ENCODE measurements at regions not wholly inside any gene's neighbourhood (a gene's known extent, or its start where the extent isn't known, plus 50 kb on each side); places are given as distances from the start of the nearest gene placed in this dataset.
A peak's percentile ranks its signal among the peaks of the same experiment; 100 is the strongest.

GRCh38 chr5:101688156-101688555 lies 607.9 kb downstream of the SLCO4C1 start:
- Mint-ChIP-seq H3K27ac (no peak overlapping the region), H3K4me1 (no peaks in the 10 kb centered on the region), H3K36me3 (no peaks in the 10 kb centered on the region), H3K27me3 (peaks cover 5% of the 10 kb centered on the region), H3K9me3 (peaks cover 0 to 1% (median 0%) of the 10 kb centered on the region in 7 donors), H3K4me3 (no peak overlapping the region)
- no peaks in the 10 kb centered on the region for H3K27me3 ChIP-seq (ENCODE audit: control insufficient read depth, insufficient read depth, low read length)
- H3K36me3 ChIP-seq (ENCODE audit: control insufficient read depth, insufficient read depth, low read length) = no peaks in the 10 kb centered on the region
- no peak for DNase-seq
- no peak overlapping the region for H3K4me3 ChIP-seq (ENCODE audit: low read depth, low read length)
- H3K27ac ChIP-seq (ENCODE audit: insufficient read depth, low read length, poor library complexity, severe bottlenecking) = no peak overlapping the region
- H3K4me1 ChIP-seq (ENCODE audit: control insufficient read depth, insufficient read depth, low read length, poor library complexity, severe bottlenecking) = no peaks in the 10 kb centered on the region
- H3K9me3 ChIP-seq (ENCODE audit: control insufficient read depth in 2 of 2, low read length in 2 of 2) = no peaks in the 10 kb centered on the region
- ATAC-seq (ENCODE audit: low read depth in 2 of 2) = no peak

GRCh38 chr5:101687349-101687985 lies 608.6 kb downstream of the SLCO4C1 start:
- Histone ChIP-seq H3K36me3 (ENCODE audit: control insufficient read depth, insufficient read depth, low read length) (no peaks in the 10 kb centered on the region), H3K4me1 (ENCODE audit: control insufficient read depth, insufficient read depth, low read length, poor library complexity, severe bottlenecking) (no peaks in the 10 kb centered on the region), H3K9me3 (ENCODE audit: control insufficient read depth in 2 of 2, low read length in 2 of 2) (no peaks in the 10 kb centered on the region), H3K27ac (ENCODE audit: insufficient read depth, low read length, poor library complexity, severe bottlenecking) (no peak overlapping the region), H3K27me3 (ENCODE audit: control insufficient read depth, insufficient read depth, low read length) (no peaks in the 10 kb centered on the region), H3K4me3 (ENCODE audit: low read depth, low read length) (no peak overlapping the region)
- Mint-ChIP-seq H3K27me3 (peaks cover 5% of the 10 kb centered on the region), H3K4me3 (no peak overlapping the region), H3K36me3 (no peaks in the 10 kb centered on the region), H3K9me3 (peaks cover 0 to 1% (median 0%) of the 10 kb centered on the region in 7 donors), H3K27ac (no peak overlapping the region), H3K4me1 (no peaks in the 10 kb centered on the region)
- ATAC-seq (ENCODE audit: low read depth in 2 of 2) (no peak), DNase-seq (no peak)

- Mint-ChIP-seq H3K4me3 (no peak overlapping the region), H3K36me3 (no peaks in the 10 kb centered on the region), H3K27ac (no peak overlapping the region), H3K9me3 (peaks cover 0 to 1% (median 0%) of the 10 kb centered on the region in 7 donors), H3K4me1 (no peaks in the 10 kb centered on the region), H3K27me3 (peaks cover 5% of the 10 kb centered on the region)
- Histone ChIP-seq H3K27ac (ENCODE audit: insufficient read depth, low read length, poor library complexity, severe bottlenecking) (no peak overlapping the region), H3K4me1 (ENCODE audit: control insufficient read depth, insufficient read depth, low read length, poor library complexity, severe bottlenecking) (no peaks in the 10 kb centered on the region), H3K9me3 (ENCODE audit: control insufficient read depth in 2 of 2, low read length in 2 of 2) (no peaks in the 10 kb centered on the region), H3K36me3 (ENCODE audit: control insufficient read depth, insufficient read depth, low read length) (no peaks in the 10 kb centered on the region), H3K4me3 (ENCODE audit: low read depth, low read length) (no peak overlapping the region), H3K27me3 (ENCODE audit: control insufficient read depth, insufficient read depth, low read length) (no peaks in the 10 kb centered on the region)
- DNase-seq = no peak
- ATAC-seq (ENCODE audit: low read depth in 2 of 2) = no peak
These were observed 609.4 kb downstream of the SLCO4C1 start for GRCh38 chr5:101686536-101687157.

GRCh38 chr5:101679816-101680215 lies 616.3 kb downstream of the SLCO4C1 start:
- Histone ChIP-seq H3K9me3 (ENCODE audit: control insufficient read depth in 2 of 2, low read length in 2 of 2) (no peaks in the 10 kb centered on the region), H3K4me1 (ENCODE audit: control insufficient read depth, insufficient read depth, low read length, poor library complexity, severe bottlenecking) (no peaks in the 10 kb centered on the region), H3K36me3 (ENCODE audit: control insufficient read depth, insufficient read depth, low read length) (no peaks in the 10 kb centered on the region), H3K4me3 (ENCODE audit: low read depth, low read length) (no peak overlapping the region), H3K27ac (ENCODE audit: insufficient read depth, low read length, poor library complexity, severe bottlenecking) (no peak overlapping the region), H3K27me3 (ENCODE audit: control insufficient read depth, insufficient read depth, low read length) (no peaks in the 10 kb centered on the region)
- no peaks in the 10 kb centered on the region for H3K36me3 Mint-ChIP-seq
- H3K4me1 Mint-ChIP-seq = no peaks in the 10 kb centered on the region
- peak in 1 of 2 donors; percentile 9 for ATAC-seq (ENCODE audit: low read depth in 2 of 2)
- H3K27ac Mint-ChIP-seq = no peak overlapping the region
- H3K27me3 Mint-ChIP-seq = no peaks in the 10 kb centered on the region
- DNase-seq = no peak
- H3K9me3 Mint-ChIP-seq = no peaks in the 10 kb centered on the region
- no peak overlapping the region for H3K4me3 Mint-ChIP-seq

- Mint-ChIP-seq H3K36me3 (no peaks in the 10 kb centered on the region), H3K4me3 (no peak overlapping the region), H3K27ac (no peak overlapping the region), H3K9me3 (no peaks in the 10 kb centered on the region), H3K4me1 (no peaks in the 10 kb centered on the region), H3K27me3 (no peaks in the 10 kb centered on the region)
- no peaks in the 10 kb centered on the region for H3K4me1 ChIP-seq (ENCODE audit: control insufficient read depth, insufficient read depth, low read length, poor library complexity, severe bottlenecking)
- H3K9me3 ChIP-seq (ENCODE audit: control insufficient read depth in 2 of 2, low read length in 2 of 2) = no peaks in the 10 kb centered on the region
- no peak overlapping the region for H3K4me3 ChIP-seq (ENCODE audit: low read depth, low read length)
- no peaks in the 10 kb centered on the region for H3K27me3 ChIP-seq (ENCODE audit: control insufficient read depth, insufficient read depth, low read length)
- no peak overlapping the region for H3K27ac ChIP-seq (ENCODE audit: insufficient read depth, low read length, poor library complexity, severe bottlenecking)
- peak in 2 of 3 donors; percentile 12 to 16 for DNase-seq
- no peaks in the 10 kb centered on the region for H3K36me3 ChIP-seq (ENCODE audit: control insufficient read depth, insufficient read depth, low read length)
- no peak for ATAC-seq (ENCODE audit: low read depth in 2 of 2)
These were observed 617.4 kb downstream of the SLCO4C1 start for GRCh38 chr5:101678481-101679193.

GRCh38 chr5:101677961-101678360 lies 618.1 kb downstream of the SLCO4C1 start:
- no peak overlapping the region for H3K4me3 ChIP-seq (ENCODE audit: low read depth, low read length)
- no peaks in the 10 kb centered on the region for H3K27me3 ChIP-seq (ENCODE audit: control insufficient read depth, insufficient read depth, low read length)
- DNase-seq (no peak), ATAC-seq (ENCODE audit: low read depth in 2 of 2) (no peak)
- Mint-ChIP-seq H3K27ac (no peak overlapping the region), H3K9me3 (no peaks in the 10 kb centered on the region), H3K36me3 (no peaks in the 10 kb centered on the region), H3K27me3 (no peaks in the 10 kb centered on the region), H3K4me3 (no peak overlapping the region), H3K4me1 (no peaks in the 10 kb centered on the region)
- H3K36me3 ChIP-seq (ENCODE audit: control insufficient read depth, insufficient read depth, low read length) = no peaks in the 10 kb centered on the region
- no peaks in the 10 kb centered on the region for H3K4me1 ChIP-seq (ENCODE audit: control insufficient read depth, insufficient read depth, low read length, poor library complexity, severe bottlenecking)
- H3K27ac ChIP-seq (ENCODE audit: insufficient read depth, low read length, poor library complexity, severe bottlenecking) = no peak overlapping the region
- H3K9me3 ChIP-seq (ENCODE audit: control insufficient read depth in 2 of 2, low read length in 2 of 2) = no peaks in the 10 kb centered on the region

- Histone ChIP-seq H3K27ac (ENCODE audit: insufficient read depth, low read length, poor library complexity, severe bottlenecking) (no peak overlapping the region), H3K4me3 (ENCODE audit: low read depth, low read length) (no peak overlapping the region), H3K36me3 (ENCODE audit: control insufficient read depth, insufficient read depth, low read length) (no peaks in the 10 kb centered on the region), H3K9me3 (ENCODE audit: control insufficient read depth in 2 of 2, low read length in 2 of 2) (no peaks in the 10 kb centered on the region), H3K4me1 (ENCODE audit: control insufficient read depth, insufficient read depth, low read length, poor library complexity, severe bottlenecking) (no peaks in the 10 kb centered on the region), H3K27me3 (ENCODE audit: control insufficient read depth, insufficient read depth, low read length) (no peaks in the 10 kb centered on the region)
- no peaks in the 10 kb centered on the region for H3K9me3 Mint-ChIP-seq
- DNase-seq (no peak), ATAC-seq (ENCODE audit: low read depth in 2 of 2) (no peak)
- no peaks in the 10 kb centered on the region for H3K36me3 Mint-ChIP-seq
- no peaks in the 10 kb centered on the region for H3K4me1 Mint-ChIP-seq
- no peak overlapping the region for H3K4me3 Mint-ChIP-seq
- H3K27ac Mint-ChIP-seq = no peak overlapping the region
- H3K27me3 Mint-ChIP-seq = no peaks in the 10 kb centered on the region
These were observed 619.4 kb downstream of the SLCO4C1 start for GRCh38 chr5:101676646-101677045.
